A673 (cell line): ENCODE measurements at regions not wholly inside any gene's neighbourhood (a gene's known extent, or its start where the extent isn't known, plus 50 kb on each side); places are given as distances from the start of the nearest gene placed in this dataset.

ENCODE experiments used
- CTCF ChIP-seq: fragments of 300-800, 200-600 bp; sonication (generic); conservative IDR thresholded peaks from 2 replicates; pipeline ENCODE4 v1.5.1; 2017; ENCODE audit warnings: low read depth, mild to moderate bottlenecking, antibody characterized with exemption, low read length, moderate library complexity, mixed read lengths
- EZH2 ChIP-seq: fragments of 200-600 bp; sonication (generic); IDR thresholded peaks from 2 replicates; pipeline ENCODE4 v1.6.1; 2017; ENCODE audit warnings: borderline replicate concordance, low read depth, mild to moderate bottlenecking, mixed read lengths, antibody characterized with exemption, low read length; ENCODE audit not compliant: poor library complexity, severe bottlenecking

GRCh38 chr6:129938249-129939020 lies 77.3 kb upstream of the TMEM244 start:
- TF ChIP-seq CTCF = no peak
- no peak for TF ChIP-seq EZH2
